NB4 (cell line): ENCODE measurements at regions not wholly inside any gene's neighbourhood (a gene's known extent, or its start where the extent isn't known, plus 50 kb on each side); places are given as distances from the start of the nearest gene placed in this dataset.

Experiments
- CTCF ChIP-seq: IDR thresholded peaks from one replicate; pipeline ENCODE4 v1.5.1; 2012; ENCODE audit warnings: low read depth, low read length
- MAX ChIP-seq: IDR thresholded peaks from 2 replicates; pipeline ENCODE4 v1.6.1; 2011; ENCODE audit warnings: low read depth, low read length
- POLR2A ChIP-seq: IDR thresholded peaks from 2 replicates; pipeline ENCODE4 v1.6.1; 2011; ENCODE audit warnings: mild to moderate bottlenecking; ENCODE audit not compliant: insufficient read length; ENCODE audit errors: extremely low read depth

- TF ChIP-seq POLR2A (no peak), MAX (no peak), CTCF (no peak)
These were observed 395.0 kb downstream of the PCDH10 start for GRCh38 chr4:133544097-133544496.
